ENCODE measurements at regions not wholly inside any gene's neighbourhood (a gene's known extent, or its start where the extent isn't known, plus 50 kb on each side); places are given as distances from the start of the nearest gene placed in this dataset.

DNA sequence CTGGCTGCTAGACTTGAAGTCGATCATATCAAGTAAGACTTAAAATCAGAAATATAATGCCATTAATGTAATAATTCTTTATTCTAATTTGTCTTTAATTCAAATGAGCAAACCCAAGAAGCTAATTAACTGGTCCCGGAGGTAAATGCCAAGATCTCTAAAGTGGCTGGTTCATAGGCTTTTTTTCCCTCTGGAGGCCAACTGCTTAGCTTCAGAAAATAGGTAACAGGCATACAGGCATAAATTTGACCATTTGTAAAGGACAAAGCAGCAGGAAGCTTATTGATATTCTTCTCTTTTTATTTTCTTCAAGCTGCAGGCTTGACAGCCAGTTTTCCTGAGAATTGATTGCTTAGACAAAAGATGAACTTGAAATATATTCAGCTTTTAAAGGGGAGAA is 158.6 kb upstream of the RAP2B start:
- intact Hi-C loops (cut with micrococcal nuclease) = no loop called here
- CTCF ChIA-PET = no interaction called here
- Histone ChIP-seq H3K27ac (ENCODE audit: low read depth, low read length) (no peak overlapping the region), H2AFZ (ENCODE audit: low read depth, low read length, poor library complexity, severe bottlenecking) (no peak overlapping the region), H4K20me1 (ENCODE audit: insufficient read depth) (no peaks in the 10 kb centered on the region), H3K9ac (ENCODE audit: low read length) (no peak overlapping the region), H3K79me2 (ENCODE audit: insufficient read depth, low read length) (no peaks in the 10 kb centered on the region), H3K4me1 (ENCODE audit: control insufficient read depth in 1 of 2, insufficient read depth in 2 of 2, low read length in 2 of 2) (no peaks in the 10 kb centered on the region), H3K9me3 (ENCODE audit: control insufficient read depth in 1 of 2, insufficient read depth in 1 of 2, low read depth in 1 of 2, low read length in 2 of 2) (no peaks in the 10 kb centered on the region), H3K4me2 (ENCODE audit: low read length) (no peak overlapping the region), H3K27me3 (ENCODE audit: insufficient read depth, low read length) (no peaks in the 10 kb centered on the region), H3K9me2 (ENCODE audit: insufficient read depth) (no peaks in the 10 kb centered on the region), H3K36me3 (ENCODE audit: control insufficient read depth in 1 of 2, insufficient read depth in 2 of 2, low read length in 2 of 2) (no peaks in the 10 kb centered on the region), H3K4me3 (replicated peaks in 1 of 2; ENCODE audit: low read depth in 1 of 2, low read length in 2 of 2) (no peak overlapping the region)
- TF ChIP-seq SRF (IDR thresholded peaks at IDR 0.05; ENCODE audit: low read depth) (no peak), RAD21 (IDR thresholded peaks at IDR 0.05; ENCODE audit: low read depth) (no peak), CBX3 (IDR thresholded peaks at IDR 0.05; ENCODE audit: low read depth) (no peak), ELF1 (IDR thresholded peaks at IDR 0.05; ENCODE audit: borderline replicate concordance, low read depth) (no peak), SP1 (IDR thresholded peaks at IDR 0.05; ENCODE audit: low read depth) (no peak), YY1 (IDR thresholded peaks at IDR 0.05; ENCODE audit: extremely low read depth, insufficient replicate concordance, low read depth, low read length) (no peak)
- TF ChIP-seq, protein P1, sequence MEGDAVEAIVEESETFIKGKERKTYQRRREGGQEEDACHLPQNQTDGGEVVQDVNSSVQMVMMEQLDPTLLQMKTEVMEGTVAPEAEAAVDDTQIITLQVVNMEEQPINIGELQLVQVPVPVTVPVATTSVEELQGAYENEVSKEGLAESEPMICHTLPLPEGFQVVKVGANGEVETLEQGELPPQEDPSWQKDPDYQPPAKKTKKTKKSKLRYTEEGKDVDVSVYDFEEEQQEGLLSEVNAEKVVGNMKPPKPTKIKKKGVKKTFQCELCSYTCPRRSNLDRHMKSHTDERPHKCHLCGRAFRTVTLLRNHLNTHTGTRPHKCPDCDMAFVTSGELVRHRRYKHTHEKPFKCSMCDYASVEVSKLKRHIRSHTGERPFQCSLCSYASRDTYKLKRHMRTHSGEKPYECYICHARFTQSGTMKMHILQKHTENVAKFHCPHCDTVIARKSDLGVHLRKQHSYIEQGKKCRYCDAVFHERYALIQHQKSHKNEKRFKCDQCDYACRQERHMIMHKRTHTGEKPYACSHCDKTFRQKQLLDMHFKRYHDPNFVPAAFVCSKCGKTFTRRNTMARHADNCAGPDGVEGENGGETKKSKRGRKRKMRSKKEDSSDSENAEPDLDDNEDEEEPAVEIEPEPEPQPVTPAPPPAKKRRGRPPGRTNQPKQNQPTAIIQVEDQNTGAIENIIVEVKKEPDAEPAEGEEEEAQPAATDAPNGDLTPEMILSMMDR (IDR thresholded peaks at IDR 0.05 in 2 of 3, conservative IDR thresholded peaks at IDR 0.05 in 1 of 3; ENCODE audit: borderline replicate concordance in 1 of 3, insufficient read depth in 1 of 3, low read depth in 2 of 3, low read length in 2 of 3) = no peak
- TF ChIP-seq, protein P2, sequence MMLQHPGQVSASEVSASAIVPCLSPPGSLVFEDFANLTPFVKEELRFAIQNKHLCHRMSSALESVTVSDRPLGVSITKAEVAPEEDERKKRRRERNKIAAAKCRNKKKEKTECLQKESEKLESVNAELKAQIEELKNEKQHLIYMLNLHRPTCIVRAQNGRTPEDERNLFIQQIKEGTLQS (IDR thresholded peaks at IDR 0.05) = no peak
- TF ChIP-seq, protein P3, sequence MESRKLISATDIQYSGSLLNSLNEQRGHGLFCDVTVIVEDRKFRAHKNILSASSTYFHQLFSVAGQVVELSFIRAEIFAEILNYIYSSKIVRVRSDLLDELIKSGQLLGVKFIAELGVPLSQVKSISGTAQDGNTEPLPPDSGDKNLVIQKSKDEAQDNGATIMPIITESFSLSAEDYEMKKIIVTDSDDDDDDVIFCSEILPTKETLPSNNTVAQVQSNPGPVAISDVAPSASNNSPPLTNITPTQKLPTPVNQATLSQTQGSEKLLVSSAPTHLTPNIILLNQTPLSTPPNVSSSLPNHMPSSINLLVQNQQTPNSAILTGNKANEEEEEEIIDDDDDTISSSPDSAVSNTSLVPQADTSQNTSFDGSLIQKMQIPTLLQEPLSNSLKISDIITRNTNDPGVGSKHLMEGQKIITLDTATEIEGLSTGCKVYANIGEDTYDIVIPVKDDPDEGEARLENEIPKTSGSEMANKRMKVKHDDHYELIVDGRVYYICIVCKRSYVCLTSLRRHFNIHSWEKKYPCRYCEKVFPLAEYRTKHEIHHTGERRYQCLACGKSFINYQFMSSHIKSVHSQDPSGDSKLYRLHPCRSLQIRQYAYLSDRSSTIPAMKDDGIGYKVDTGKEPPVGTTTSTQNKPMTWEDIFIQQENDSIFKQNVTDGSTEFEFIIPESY (IDR thresholded peaks at IDR 0.05; ENCODE audit: extremely low read depth, insufficient replicate concordance, low read length) = no peak
- no TSS peak for BruUV-seq (replicated peaks)
- no peak for ATAC-seq
- DNase-seq (ENCODE audit: low read depth, low spot score) = no peak
- RAD21 ChIA-PET (ENCODE audit: low non-redundant PET in 1 of 2, low total read pairs in 2 of 2, uncharacterized antibody in 2 of 2, unreplicated experiment in 2 of 2) = no interaction called here
- POLR2A ChIA-PET = no interaction called here
